ENCODE measurements at regions not wholly inside any gene's neighbourhood (a gene's known extent, or its start where the extent isn't known, plus 50 kb on each side); places are given as distances from the start of the nearest gene placed in this dataset.

- Histone ChIP-seq H3K36me3 (ENCODE audit: low read depth, low read length) (no peaks in the 10 kb centered on the region; the same call in 1 of the 2 replicates), H3K9me3 (ENCODE audit: low read length) (0 out of 2 replicates have a peak, but pooled peaks cover 10% of the 10 kb centered on the region), H3K9me2 (replicated peaks; ENCODE audit: low read length) (no peaks in the 10 kb centered on the region), H2AFZ (ENCODE audit: low read length) (no peak overlapping the region), H3K4me1 (ENCODE audit: insufficient read depth, low read length) (peaks cover 21% of the 10 kb centered on the region), H3K9ac (ENCODE audit: low read length) (no peak overlapping the region), H3K79me2 (ENCODE audit: low read length) (no peaks in the 10 kb centered on the region), H4K20me1 (ENCODE audit: low read length) (no peaks in the 10 kb centered on the region), H3K4me3 (ENCODE audit: low read length) (no peak overlapping the region), H3F3A (ENCODE audit: low read length, unreplicated experiment) (peaks cover 6% of the 10 kb centered on the region), H3K4me2 (ENCODE audit: low read length) (no peak overlapping the region), H3K27ac (ENCODE audit: low read length) (no peak overlapping the region), H3K27me3 (ENCODE audit: low read length) (no peaks in the 10 kb centered on the region)
- POLR2A ChIA-PET (ENCODE audit: unreplicated experiment), result no interaction called here
- ATAC-seq, result no peak
- intact Hi-C loops (cut with micrococcal nuclease), result no loop called here
- DNase-seq, result peak; percentile 34
- BruUV-seq (replicated peaks), result no TSS peak
- CTCF ChIA-PET, result no interaction called here
- TF ChIP-seq EZH2phosphoT487 (IDR thresholded peaks at IDR 0.05; ENCODE audit: borderline replicate concordance, low read length), result no peak
- no peak for TF ChIP-seq EZH2 (IDR thresholded peaks at IDR 0.05; ENCODE audit: low read length, unreplicated experiment)
- no peak for TF ChIP-seq CTCF (conservative IDR thresholded peaks at IDR 0.05; ENCODE audit: low read depth, low read length)
These were observed 311.9 kb upstream of the TBX3 start for GRCh38 chr12:114995891-114996290.

GRCh38 chr12:114993165-114993564 is 309.2 kb upstream of the TBX3 start:
- H3K79me2 ChIP-seq (ENCODE audit: low read length), result no peaks in the 10 kb centered on the region
- ATAC-seq (no peak), DNase-seq (no peak)
- ChIA-PET POLR2A (ENCODE audit: unreplicated experiment) (no interaction called here), CTCF (interaction anchor here (0.6 to 0.7 kb wide), 2 partner anchors 302 to 389 kb away, joined by 3 to 5 read pairs; no protein-coding TSS in a partner anchor)
- H3K9ac ChIP-seq (ENCODE audit: low read length), result no peak overlapping the region
- no peak overlapping the region for H2AFZ ChIP-seq (ENCODE audit: low read length)
- H3K36me3 ChIP-seq (ENCODE audit: low read depth, low read length), result no peaks in the 10 kb centered on the region; the same call in 1 of the 2 replicates
- intact Hi-C loops (cut with micrococcal nuclease), result no loop called here
- no peak overlapping the region for H3K27ac ChIP-seq (ENCODE audit: low read length)
- H4K20me1 ChIP-seq (ENCODE audit: low read length), result no peaks in the 10 kb centered on the region
- TF ChIP-seq EZH2phosphoT487 (IDR thresholded peaks at IDR 0.05; ENCODE audit: borderline replicate concordance, low read length), result no peak
- TF ChIP-seq CTCF (conservative IDR thresholded peaks at IDR 0.05; ENCODE audit: low read depth, low read length), result no peak
- TF ChIP-seq EZH2 (IDR thresholded peaks at IDR 0.05; ENCODE audit: low read length, unreplicated experiment), result no peak
- no peaks in the 10 kb centered on the region for H3K9me2 ChIP-seq (replicated peaks; ENCODE audit: low read length)
- no TSS peak for BruUV-seq (replicated peaks)
- no peaks in the 10 kb centered on the region for H3K27me3 ChIP-seq (ENCODE audit: low read length)
- H3K4me3 ChIP-seq (ENCODE audit: low read length), result no peak overlapping the region
- no peaks in the 10 kb centered on the region for H3K4me1 ChIP-seq (ENCODE audit: insufficient read depth, low read length)
- no peaks in the 10 kb centered on the region for H3F3A ChIP-seq (ENCODE audit: low read length, unreplicated experiment)
- 0 out of 2 replicates have a peak, but pooled peaks cover 10% of the 10 kb centered on the region for H3K9me3 ChIP-seq (ENCODE audit: low read length)
- no peak overlapping the region for H3K4me2 ChIP-seq (ENCODE audit: low read length)

GRCh38 chr12:114992443-114992842 is 308.5 kb upstream of the TBX3 start:
- Histone ChIP-seq H3K79me2 (ENCODE audit: low read length) (no peaks in the 10 kb centered on the region), H3K4me2 (ENCODE audit: low read length) (no peak overlapping the region), H3K27me3 (ENCODE audit: low read length) (no peaks in the 10 kb centered on the region), H3F3A (ENCODE audit: low read length, unreplicated experiment) (no peaks in the 10 kb centered on the region), H3K9me2 (replicated peaks; ENCODE audit: low read length) (no peaks in the 10 kb centered on the region), H3K9ac (ENCODE audit: low read length) (no peak overlapping the region), H3K4me3 (ENCODE audit: low read length) (no peak overlapping the region), H3K9me3 (ENCODE audit: low read length) (0 out of 2 replicates have a peak, but pooled peaks cover 10% of the 10 kb centered on the region), H3K4me1 (ENCODE audit: insufficient read depth, low read length) (no peaks in the 10 kb centered on the region; the same call in 1 of the 2 replicates), H3K36me3 (ENCODE audit: low read depth, low read length) (no peaks in the 10 kb centered on the region; the same call in 1 of the 2 replicates), H4K20me1 (ENCODE audit: low read length) (no peaks in the 10 kb centered on the region), H2AFZ (ENCODE audit: low read length) (no peak overlapping the region), H3K27ac (ENCODE audit: low read length) (no peak overlapping the region)
- ATAC-seq (no peak), DNase-seq (peak; percentile 43)
- ChIA-PET CTCF (interaction anchor here (0.6 kb wide), 1 partner anchor 390 kb away, joined by 3 read pairs; no protein-coding TSS in a partner anchor), POLR2A (ENCODE audit: unreplicated experiment) (no interaction called here)
- BruUV-seq (replicated peaks), result no TSS peak
- intact Hi-C loops (cut with micrococcal nuclease), result no loop called here
- TF ChIP-seq EZH2phosphoT487 (IDR thresholded peaks at IDR 0.05; ENCODE audit: borderline replicate concordance, low read length) (no peak), CTCF (conservative IDR thresholded peaks at IDR 0.05; ENCODE audit: low read depth, low read length) (no peak), EZH2 (IDR thresholded peaks at IDR 0.05; ENCODE audit: low read length, unreplicated experiment) (no peak)
